GM10266 (cell line): ENCODE measurements at regions not wholly inside any gene's neighbourhood (a gene's known extent, or its start where the extent isn't known, plus 50 kb on each side); places are given as distances from the start of the nearest gene placed in this dataset.

ENCODE experiments used
- DNase-seq: peaks from one replicate; pipeline ENCODE4 v3.0.0; 2012; ENCODE audit errors: extremely low spot score
- CTCF ChIP-seq: IDR thresholded peaks from 2 replicates; pipeline ENCODE4 v1.5.1; 2012; ENCODE audit warnings: mild to moderate bottlenecking, low read depth; ENCODE audit not compliant: control insufficient read depth, insufficient read depth; ENCODE audit errors: missing control alignments

GRCh38 chr2:82233806-82234205 is 1929.3 kb upstream of the LRRTM1 start:
- TF ChIP-seq CTCF, result no peak
- no peak for DNase-seq

- no peak for TF ChIP-seq CTCF
- DNase-seq, result no peak
Observed at GRCh38 chr2:82230406-82230805, 1925.9 kb upstream of the LRRTM1 start.

- DNase-seq, result no peak
- no peak for TF ChIP-seq CTCF
Observed at GRCh38 chr2:82226441-82226840, 1921.9 kb upstream of the LRRTM1 start.

- no peak for TF ChIP-seq CTCF
- DNase-seq, result no peak
Observed at GRCh38 chr2:82224301-82224940, 1919.9 kb upstream of the LRRTM1 start.

GRCh38 chr2:82215212-82215611 is 1910.7 kb upstream of the LRRTM1 start:
- DNase-seq, result no peak

GRCh38 chr2:82199493-82199852 is 1894.9 kb upstream of the LRRTM1 start:
- no peak for TF ChIP-seq CTCF
- no peak for DNase-seq

More at GRCh38 chr2:82215212-82215611, 1910.7 kb upstream of the LRRTM1 start:
- no peak for TF ChIP-seq CTCF

GRCh38 chr2:82198809-82199492 is 1894.4 kb upstream of the LRRTM1 start:
- TF ChIP-seq CTCF, result no peak
- no peak for DNase-seq
